Mesenchymal stem cell (in vitro differentiated cells and primary cell): ENCODE measurements at regions not wholly inside any gene's neighbourhood (a gene's known extent, or its start where the extent isn't known, plus 50 kb on each side); places are given as distances from the start of the nearest gene placed in this dataset.

Source experiments
- DNase-seq: peaks from one replicate; pipeline ENCODE4 v3.0.0-alpha.2; 2013
- H2AFZ ChIP-seq: one replicate; pipeline ENCODE4 v1.6.1; 2013; ENCODE audit warnings: low read depth, mild to moderate bottlenecking, control low read depth, inconsistent platforms, low read length, moderate library complexity
- H2AK5ac ChIP-seq: 2 replicates; pipeline ENCODE4 v1.6.1; 2013; ENCODE audit warnings: low read length, moderate library complexity, mild to moderate bottlenecking, inconsistent platforms; ENCODE audit not compliant: severe bottlenecking
- H2BK120ac ChIP-seq: one replicate; pipeline ENCODE4 v1.6.1; 2013; ENCODE audit warnings: low read depth, mild to moderate bottlenecking, inconsistent platforms, low read length, moderate library complexity
- H2BK12ac ChIP-seq, 2 experiments: one replicate each; pipeline ENCODE4 v1.6.1; 2013; ENCODE audit warnings: inconsistent platforms in 2 of 2, low read length in 2 of 2, mild to moderate bottlenecking in 2 of 2, moderate library complexity in 2 of 2, control low read depth in 1 of 2
- H2BK15ac ChIP-seq: one replicate; pipeline ENCODE4 v1.6.1; 2013; ENCODE audit warnings: mild to moderate bottlenecking, low read depth, inconsistent platforms; ENCODE audit not compliant: poor library complexity, severe bottlenecking
- H2BK5ac ChIP-seq: 2 replicates; pipeline ENCODE4 v1.6.1; 2013; ENCODE audit warnings: low read depth, mild to moderate bottlenecking, low read length, control low read depth, inconsistent platforms; ENCODE audit not compliant: poor library complexity, severe bottlenecking
- H3K14ac ChIP-seq, 2 experiments: one replicate each; pipeline ENCODE4 v1.6.1; 2013; ENCODE audit warnings: inconsistent platforms in 2 of 2, low read length in 2 of 2, control low read depth in 1 of 2, mild to moderate bottlenecking in 1 of 2, moderate library complexity in 1 of 2
- H3K18ac ChIP-seq, 2 experiments: one replicate each; pipeline ENCODE4 v1.6.1; 2013; ENCODE audit warnings: inconsistent platforms in 2 of 2, low read length in 2 of 2, control low read depth in 1 of 2, low read depth in 1 of 2, mild to moderate bottlenecking in 1 of 2
- H3K23ac ChIP-seq, 2 experiments: one replicate each; pipeline ENCODE4 v1.6.1; 2013; ENCODE audit warnings: inconsistent platforms in 2 of 2, low read length in 2 of 2, mild to moderate bottlenecking in 2 of 2, moderate library complexity in 2 of 2, control low read depth in 1 of 2
- H3K27ac ChIP-seq: 2 replicates; pipeline ENCODE4 v1.5.1; 2013; ENCODE audit warnings: mild to moderate bottlenecking, moderate library complexity, low read length, control low read depth, inconsistent platforms; ENCODE audit not compliant: poor library complexity, severe bottlenecking
- H3K27me3 ChIP-seq, 2 experiments: 2 replicates each; pipeline versions ENCODE4 v1.6.1 to v1.7.0; 2013; ENCODE audit warnings: low read length in 2 of 2, mild to moderate bottlenecking in 2 of 2, moderate library complexity in 2 of 2, control low read depth in 1 of 2, inconsistent platforms in 1 of 2; ENCODE audit not compliant: control insufficient read depth in 1 of 2, insufficient read depth in 1 of 2
- H3K36me3 ChIP-seq, 2 experiments: 2 replicates each; pipeline versions ENCODE4 v1.6.1 to v1.7.0; 2013; ENCODE audit warnings: low read length in 2 of 2, control low read depth in 1 of 2, inconsistent platforms in 1 of 2, low read depth in 1 of 2, mild to moderate bottlenecking in 1 of 2; ENCODE audit not compliant: insufficient read depth in 2 of 2, control insufficient read depth in 1 of 2
- H3K4ac ChIP-seq, 2 experiments: one replicate each; pipeline ENCODE4 v1.6.1; 2013; ENCODE audit warnings: inconsistent platforms in 2 of 2, low read length in 2 of 2, mild to moderate bottlenecking in 2 of 2, moderate library complexity in 2 of 2, control low read depth in 1 of 2, low read depth in 1 of 2
- H3K4me1 ChIP-seq: 2 replicates; pipeline ENCODE4 v1.6.1; 2013; ENCODE audit warnings: low read depth, low read length, control low read depth; ENCODE audit not compliant: control insufficient read depth, insufficient read depth
- H3K4me2 ChIP-seq: 2 replicates; pipeline ENCODE4 v1.6.1; 2013; ENCODE audit warnings: low read length, mild to moderate bottlenecking, inconsistent platforms; ENCODE audit not compliant: poor library complexity, severe bottlenecking
- H3K4me3 ChIP-seq, 2 experiments: 2 replicates each; pipeline versions ENCODE4 v1.5.1 to v1.7.0; 2013; ENCODE audit warnings: low read length in 2 of 2, mild to moderate bottlenecking in 2 of 2, control low read depth in 1 of 2, low read depth in 1 of 2; ENCODE audit not compliant: insufficient read depth in 1 of 2
- H3K79me1 ChIP-seq: replicated peaks from 2 replicates; pipeline ENCODE4 v1.6.1; 2013; ENCODE audit warnings: mild to moderate bottlenecking, control low read depth, low read length, inconsistent platforms; ENCODE audit not compliant: poor library complexity, severe bottlenecking
- H3K9ac ChIP-seq: 2 replicates; pipeline ENCODE4 v1.7.0; 2013; ENCODE audit warnings: mild to moderate bottlenecking, low read length, moderate library complexity
- H3K9me3 ChIP-seq: 2 replicates; pipeline ENCODE4 v1.7.0; 2013; ENCODE audit warnings: mild to moderate bottlenecking, low read length; ENCODE audit not compliant: control insufficient read depth
- H4K8ac ChIP-seq: one replicate; pipeline ENCODE4 v1.6.1; 2013; ENCODE audit warnings: inconsistent platforms, mild to moderate bottlenecking, low read length, moderate library complexity
- H4K91ac ChIP-seq: one replicate; pipeline ENCODE4 v1.6.1; 2013; ENCODE audit warnings: mild to moderate bottlenecking, low read length, inconsistent platforms
- WGBS: methylation state at CpG from one replicate; pipeline ENCODE4 v1.1.7; 2013; ENCODE audit warnings: mixed read lengths; 5-methylcytosine and 5-hydroxymethylcytosine counted together

DNA sequence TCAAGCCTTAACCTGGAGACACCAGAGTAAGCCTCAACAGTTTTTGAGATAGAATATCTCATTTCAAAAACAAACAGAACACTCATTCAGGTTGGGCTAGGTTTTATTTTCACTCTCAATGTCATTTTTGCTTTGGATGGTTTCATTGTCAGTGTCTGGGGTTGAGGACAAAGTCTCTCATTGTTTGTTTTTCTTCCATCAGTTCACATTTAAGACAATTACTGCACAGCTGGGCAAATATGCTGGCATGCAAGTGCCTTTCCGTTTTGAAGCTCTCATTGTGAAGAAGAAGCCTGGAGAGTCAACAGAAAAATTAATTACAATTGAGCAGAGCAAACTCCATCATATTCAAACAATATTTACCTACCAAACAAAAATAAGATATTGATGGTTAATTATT is 1050.0 kb downstream of the TBL1XR1 start:
- Histone ChIP-seq H3K4me3 (no peak overlapping the region), H2BK5ac (no peak overlapping the region), H3K9ac (no peak overlapping the region), H3K79me1 (no peaks in the 10 kb centered on the region), H3K4ac (no peak overlapping the region), H3K36me3 (no peaks in the 10 kb centered on the region), H3K23ac (no peak overlapping the region), H3K18ac (no peak overlapping the region), H3K9me3 (peaks cover 3% of the 10 kb centered on the region), H3K4me1 (no peaks in the 10 kb centered on the region), H2BK120ac (no peak overlapping the region), H2AFZ (no peak overlapping the region), H2BK15ac (no peak overlapping the region), H4K91ac (no peak overlapping the region), H3K4me2 (no peak overlapping the region), H3K27ac (no peak overlapping the region), H4K8ac (no peak overlapping the region), H2AK5ac (no peak overlapping the region), H2BK12ac (no peak overlapping the region), H3K27me3 (no peaks in the 10 kb centered on the region), H3K14ac (no peak overlapping the region)
- WGBS: 75% methylated on average over 1 of the region's 1 CpG
- DNase-seq: no peak

- H2BK15ac ChIP-seq: no peak overlapping the region
- H3K4me2 ChIP-seq: no peak overlapping the region
- no peaks in the 10 kb centered on the region for H3K4me1 ChIP-seq
- H4K91ac ChIP-seq: no peak overlapping the region
- no peak overlapping the region for H3K14ac ChIP-seq
- no peak overlapping the region for H3K18ac ChIP-seq
- H3K36me3 ChIP-seq: no peaks in the 10 kb centered on the region
- no peak overlapping the region for H3K4ac ChIP-seq
- 95% methylated on average over 1 of the region's 1 CpG for WGBS
- H3K27ac ChIP-seq: no peak overlapping the region
- H3K9me3 ChIP-seq: peaks cover 3% of the 10 kb centered on the region
- H3K4me3 ChIP-seq: no peak overlapping the region
- DNase-seq: no peak
- H4K8ac ChIP-seq: no peak overlapping the region
- no peak overlapping the region for H2BK12ac ChIP-seq
- H3K9ac ChIP-seq: no peak overlapping the region
- H3K23ac ChIP-seq: no peak overlapping the region
- no peaks in the 10 kb centered on the region for H3K27me3 ChIP-seq
- no peak overlapping the region for H2AFZ ChIP-seq
- no peak overlapping the region for H2BK5ac ChIP-seq
- no peaks in the 10 kb centered on the region for H3K79me1 ChIP-seq
- H2BK120ac ChIP-seq: no peak overlapping the region
- H2AK5ac ChIP-seq: no peak overlapping the region
These were observed 1055.4 kb downstream of the TBL1XR1 start for GRCh38 chr3:176141837-176142236.

DNA sequence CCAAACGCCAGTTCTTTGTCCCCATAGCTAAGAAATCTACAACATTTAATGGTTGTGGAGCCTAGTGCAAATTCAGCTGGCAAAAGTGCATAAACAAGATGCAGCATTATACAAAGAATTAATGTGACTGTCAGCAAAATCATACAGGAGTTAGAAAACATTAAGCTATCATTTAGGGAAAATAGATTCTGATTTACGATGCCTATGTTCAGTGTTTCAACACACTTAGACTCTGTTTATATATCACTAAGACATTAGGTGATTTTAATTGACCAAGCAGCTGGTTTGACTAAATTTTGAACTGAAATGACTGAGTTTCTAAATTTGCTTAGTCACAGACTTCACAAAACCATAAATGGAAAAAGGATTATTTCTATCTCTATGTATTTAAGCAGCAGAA is 1076.8 kb downstream of the TBL1XR1 start:
- Histone ChIP-seq H3K27me3 (no peaks in the 10 kb centered on the region), H3K36me3 (no peaks in the 10 kb centered on the region), H4K8ac (no peak overlapping the region), H3K4me1 (no peaks in the 10 kb centered on the region), H2BK15ac (no peak overlapping the region), H3K18ac (no peak overlapping the region), H3K9ac (no peak overlapping the region), H2AFZ (no peak overlapping the region), H4K91ac (no peak overlapping the region), H3K4me3 (no peak overlapping the region), H3K27ac (no peak overlapping the region), H2BK120ac (no peak overlapping the region), H2BK5ac (no peak overlapping the region), H3K14ac (no peak overlapping the region), H3K4ac (no peak overlapping the region), H2AK5ac (no peak overlapping the region), H3K79me1 (no peaks in the 10 kb centered on the region), H3K9me3 (peaks cover 11% of the 10 kb centered on the region), H3K4me2 (no peak overlapping the region), H3K23ac (no peak overlapping the region), H2BK12ac (no peak overlapping the region)
- DNase-seq: no peak
- WGBS: no CpG with 5 or more reads among the region's 2 CpGs

GRCh38 chr3:176119826-176120225 is 1077.5 kb downstream of the TBL1XR1 start:
- H2BK15ac ChIP-seq: no peak overlapping the region
- no peaks in the 10 kb centered on the region for H3K27me3 ChIP-seq
- H3K79me1 ChIP-seq: no peaks in the 10 kb centered on the region
- H3K9ac ChIP-seq: no peak overlapping the region
- no peaks in the 10 kb centered on the region for H3K36me3 ChIP-seq
- no peak overlapping the region for H2BK120ac ChIP-seq
- 90% methylated on average over 5 of the region's 6 CpGs for WGBS
- no peak overlapping the region for H4K8ac ChIP-seq
- H3K4me1 ChIP-seq: no peaks in the 10 kb centered on the region
- no peak overlapping the region for H4K91ac ChIP-seq
- H3K23ac ChIP-seq: no peak overlapping the region
- no peak overlapping the region for H2BK5ac ChIP-seq
- no peak overlapping the region for H3K4me2 ChIP-seq
- H3K14ac ChIP-seq: no peak overlapping the region
- H3K18ac ChIP-seq: no peak overlapping the region
- DNase-seq: no peak
- H3K9me3 ChIP-seq: peaks cover 16% of the 10 kb centered on the region
- H2BK12ac ChIP-seq: no peak overlapping the region
- H3K27ac ChIP-seq: no peak overlapping the region
- no peak overlapping the region for H2AK5ac ChIP-seq
- no peak overlapping the region for H3K4ac ChIP-seq
- H2AFZ ChIP-seq: no peak overlapping the region
- no peak overlapping the region for H3K4me3 ChIP-seq
